ENCODE measurements at regions not wholly inside any gene's neighbourhood (a gene's known extent, or its start where the extent isn't known, plus 50 kb on each side); places are given as distances from the start of the nearest gene placed in this dataset.

- ChIA-PET CTCF (no interaction called here), POLR2A (no interaction called here)
- no peak for ATAC-seq
- H3K27me3 ChIP-seq (ENCODE audit: control insufficient read depth, insufficient read depth, low read length) = no peaks in the 10 kb centered on the region
- no peaks in the 10 kb centered on the region for H3K4me1 ChIP-seq (ENCODE audit: control insufficient read depth, insufficient read depth, low read length)
- DNase-seq (ENCODE audit: low read depth, low spot score) = no peak
- H3K9me3 ChIP-seq (ENCODE audit: control insufficient read depth, insufficient read depth, low read depth, low read length) = no peaks in the 10 kb centered on the region; the same call in 1 of the 2 replicates
- no peak overlapping the region for H3K27ac ChIP-seq (ENCODE audit: low read length)
- in situ Hi-C loops (cut with HindIII; ENCODE audit: low pct_unique_long_range_greater_than_20kb, low sequenced_read_pairs) (no loop called here), intact Hi-C loops (cut with micrococcal nuclease; ENCODE audit: unreplicated experiment) (no loop called here)
- TF ChIP-seq CTCF (IDR thresholded peaks at IDR 0.05) (no peak), REST (IDR thresholded peaks at IDR 0.05; ENCODE audit: insufficient read depth in 1 of 2, low read depth in 2 of 2, low read length in 1 of 2) (no peak), SIN3A (IDR thresholded peaks at IDR 0.05; ENCODE audit: borderline replicate concordance, insufficient read depth, low read depth, low read length) (no peak), TCF7L2 (IDR thresholded peaks at IDR 0.05; ENCODE audit: low read depth, low read length) (no peak), POLR2AphosphoS5 (IDR thresholded peaks at IDR 0.05; ENCODE audit: low read depth, low read length) (no peak)
- BruUV-seq (replicated peaks) = no TSS peak
- no peak overlapping the region for H3K4me3 ChIP-seq (ENCODE audit: low read depth in 2 of 2, low read length in 2 of 2)
- H3K36me3 ChIP-seq (ENCODE audit: control insufficient read depth, insufficient read depth, low read length) = no peaks in the 10 kb centered on the region
These were observed 119.0 kb downstream of the RTL3 start for GRCh38 chrX:78540171-78540570.

GRCh38 chrX:78534221-78534620 lies 124.9 kb downstream of the RTL3 start:
- no peak for TF ChIP-seq SIN3A (IDR thresholded peaks at IDR 0.05; ENCODE audit: borderline replicate concordance, insufficient read depth, low read depth, low read length)
- no peak for TF ChIP-seq CTCF (IDR thresholded peaks at IDR 0.05)
- no peak for TF ChIP-seq POLR2AphosphoS5 (IDR thresholded peaks at IDR 0.05; ENCODE audit: low read depth, low read length)
- TF ChIP-seq TCF7L2 (IDR thresholded peaks at IDR 0.05; ENCODE audit: low read depth, low read length) = no peak
- no peak for TF ChIP-seq REST (IDR thresholded peaks at IDR 0.05; ENCODE audit: insufficient read depth in 1 of 2, low read depth in 2 of 2, low read length in 1 of 2)
- Histone ChIP-seq H3K36me3 (ENCODE audit: control insufficient read depth, insufficient read depth, low read length) (no peaks in the 10 kb centered on the region), H3K27ac (ENCODE audit: low read length) (no peak overlapping the region), H3K27me3 (ENCODE audit: control insufficient read depth, insufficient read depth, low read length) (no peaks in the 10 kb centered on the region), H3K9me3 (ENCODE audit: control insufficient read depth, insufficient read depth, low read depth, low read length) (no peaks in the 10 kb centered on the region), H3K4me1 (ENCODE audit: control insufficient read depth, insufficient read depth, low read length) (no peaks in the 10 kb centered on the region), H3K4me3 (ENCODE audit: low read depth in 2 of 2, low read length in 2 of 2) (no peak overlapping the region)
- intact Hi-C loops (cut with micrococcal nuclease; ENCODE audit: unreplicated experiment) = no loop called here
- CTCF ChIA-PET = no interaction called here
- ATAC-seq (no peak), DNase-seq (ENCODE audit: low read depth, low spot score) (no peak)
- POLR2A ChIA-PET = no interaction called here
- in situ Hi-C loops (cut with HindIII; ENCODE audit: low pct_unique_long_range_greater_than_20kb, low sequenced_read_pairs) = no loop called here
- no TSS peak for BruUV-seq (replicated peaks)
